GM21447 (cell line): ENCODE measurements at regions not wholly inside any gene's neighbourhood (a gene's known extent, or its start where the extent isn't known, plus 50 kb on each side); places are given as distances from the start of the nearest gene placed in this dataset.

Experiments used
- ATAC-seq: cut with Tn5 transposase; IDR thresholded peaks from one replicate; pipeline ENCODE4 v1.9.1; 2021; ENCODE audit not compliant: unreplicated experiment

DNA sequence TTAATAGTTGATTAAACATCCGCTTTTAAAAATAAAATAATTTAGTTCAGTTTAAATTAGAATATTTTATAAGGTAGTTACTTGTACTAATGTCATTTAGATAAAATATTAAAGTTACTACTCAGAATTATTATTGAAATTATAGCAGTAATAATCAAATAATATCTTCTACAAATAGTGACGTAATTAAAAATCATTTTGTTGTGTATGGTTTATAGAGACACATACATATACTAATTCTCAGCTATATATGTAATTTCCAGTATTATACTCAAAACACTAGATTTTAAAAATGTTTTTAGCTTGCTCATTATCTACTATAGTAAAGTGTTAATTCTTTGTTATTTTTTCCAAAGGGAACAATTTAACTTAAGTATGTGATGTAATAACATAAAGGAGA, 435.2 kb upstream of the MANEA start:
- no peak for ATAC-seq

DNA sequence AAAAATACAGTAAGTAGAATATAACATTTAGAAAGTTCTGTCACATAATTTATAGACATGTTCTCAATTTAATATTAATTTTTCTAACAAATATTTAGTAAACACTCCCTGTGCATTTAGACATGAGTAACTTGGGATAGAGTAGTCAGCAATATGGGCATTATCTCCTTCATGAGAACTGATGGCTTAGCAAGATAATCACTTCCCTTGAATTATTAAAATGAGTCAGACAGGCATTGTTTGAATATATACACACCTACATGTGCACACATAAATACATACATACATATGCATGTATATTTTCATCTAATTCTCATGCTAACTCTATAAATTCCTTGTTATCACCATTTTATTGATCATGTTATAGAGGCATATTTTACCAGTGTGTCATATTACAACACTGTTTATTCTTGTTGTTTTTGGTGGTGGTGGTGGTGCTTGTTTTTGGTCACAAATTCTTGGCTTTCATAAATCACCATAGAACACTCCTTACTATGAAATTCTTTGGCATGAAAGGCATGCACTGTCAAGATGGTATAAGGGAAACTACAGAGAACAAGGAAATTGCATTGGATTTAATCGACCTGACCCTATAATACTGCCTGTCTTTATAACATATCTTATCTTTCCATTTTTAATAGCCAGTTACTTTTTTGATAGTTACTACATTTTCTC, 434.5 kb upstream of the MANEA start:
- ATAC-seq: no peak

DNA sequence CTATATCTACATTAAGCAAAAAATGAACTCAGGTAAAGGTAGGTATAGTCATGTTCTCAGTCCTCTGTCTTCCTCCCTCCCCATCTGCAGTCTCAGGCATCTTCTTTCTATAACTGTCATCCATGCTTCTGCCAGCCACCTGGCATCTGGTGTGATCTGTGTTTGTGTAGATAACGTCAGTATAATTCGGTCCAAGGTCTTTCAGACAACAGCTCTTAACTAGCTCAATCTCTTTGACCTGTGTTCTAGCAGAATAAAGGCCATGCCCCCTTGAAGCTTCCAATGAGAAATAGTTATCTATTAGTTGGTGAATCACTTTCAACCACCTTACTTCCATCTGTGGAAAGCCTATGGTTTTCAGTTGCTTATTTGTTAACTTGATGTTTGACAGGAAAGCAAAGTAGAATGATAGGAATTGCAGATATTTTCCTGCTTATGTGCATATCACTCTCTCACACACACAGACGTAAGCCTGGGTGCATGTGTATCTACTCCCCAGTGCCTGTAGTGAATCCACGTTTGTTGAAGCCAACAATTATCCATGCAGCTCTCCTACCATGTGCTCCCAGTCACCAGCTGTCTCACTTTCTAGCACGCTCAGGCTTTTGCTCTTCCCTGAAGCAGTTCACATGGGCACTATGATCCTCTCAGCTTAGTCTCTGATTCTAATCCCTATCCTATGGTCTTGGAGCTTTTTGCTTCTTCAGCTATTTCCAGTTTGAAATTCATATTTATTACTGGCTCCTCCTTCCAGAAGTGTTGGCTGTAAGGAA, 433.7 kb upstream of the MANEA start:
- no peak for ATAC-seq

DNA sequence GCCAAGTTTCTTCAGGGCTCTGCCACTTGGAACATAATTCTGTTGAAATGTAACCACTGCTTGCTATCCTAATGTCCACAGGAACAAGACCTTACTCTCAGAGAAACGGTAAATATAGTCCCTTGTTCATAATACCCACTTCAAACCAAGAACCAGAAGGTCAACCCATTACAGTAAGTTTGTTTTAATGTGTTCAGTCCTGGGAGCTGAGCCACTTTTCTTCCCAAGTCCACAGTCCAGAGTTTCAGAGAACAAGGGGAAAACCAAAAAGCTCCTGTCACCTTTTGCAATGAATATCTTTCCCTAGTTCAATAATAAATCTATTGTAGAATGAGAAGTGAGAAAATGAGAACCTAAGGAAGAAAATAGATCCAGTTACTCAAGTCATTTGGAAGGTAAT, 431.9 kb upstream of the MANEA start:
- no peak for ATAC-seq

DNA sequence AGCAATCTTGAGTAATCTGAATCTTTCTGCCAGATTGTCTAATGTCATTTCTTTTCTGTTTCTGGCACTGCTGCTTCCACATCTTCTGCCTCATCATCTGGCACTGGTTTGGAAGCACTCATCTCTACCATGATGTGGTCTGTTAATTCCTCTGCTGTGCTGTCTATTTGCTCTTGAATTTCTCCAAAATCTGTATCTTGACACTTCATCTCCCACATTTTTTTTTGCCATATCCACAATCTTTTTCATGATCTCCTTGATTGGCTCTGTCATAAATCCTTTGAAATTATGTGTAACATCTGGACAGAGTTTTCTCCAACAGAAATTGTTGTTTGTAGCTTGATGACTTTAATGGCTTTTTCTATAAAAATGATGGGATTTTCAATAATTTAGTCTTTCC, 417.8 kb upstream of the MANEA start:
- no peak for ATAC-seq

DNA sequence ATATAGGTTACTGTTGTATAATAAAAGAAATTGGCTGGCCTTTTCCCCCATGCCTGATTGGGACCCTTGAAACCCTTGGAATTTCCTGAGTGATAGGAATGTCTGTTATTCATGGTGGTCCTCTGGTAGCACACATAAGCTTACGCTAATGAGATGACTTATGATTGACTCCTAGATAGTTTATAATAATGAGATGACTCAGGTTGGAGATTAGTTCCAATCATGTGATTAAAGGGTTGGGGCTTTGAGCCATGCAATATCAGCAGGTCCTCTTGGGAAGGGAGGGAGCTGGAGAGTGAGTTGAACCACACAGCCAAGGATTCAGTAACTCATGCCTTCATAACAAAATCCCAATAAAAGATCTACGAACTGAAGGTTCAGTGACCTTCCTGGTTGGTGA, 407.6 kb upstream of the MANEA start:
- no peak for ATAC-seq

DNA sequence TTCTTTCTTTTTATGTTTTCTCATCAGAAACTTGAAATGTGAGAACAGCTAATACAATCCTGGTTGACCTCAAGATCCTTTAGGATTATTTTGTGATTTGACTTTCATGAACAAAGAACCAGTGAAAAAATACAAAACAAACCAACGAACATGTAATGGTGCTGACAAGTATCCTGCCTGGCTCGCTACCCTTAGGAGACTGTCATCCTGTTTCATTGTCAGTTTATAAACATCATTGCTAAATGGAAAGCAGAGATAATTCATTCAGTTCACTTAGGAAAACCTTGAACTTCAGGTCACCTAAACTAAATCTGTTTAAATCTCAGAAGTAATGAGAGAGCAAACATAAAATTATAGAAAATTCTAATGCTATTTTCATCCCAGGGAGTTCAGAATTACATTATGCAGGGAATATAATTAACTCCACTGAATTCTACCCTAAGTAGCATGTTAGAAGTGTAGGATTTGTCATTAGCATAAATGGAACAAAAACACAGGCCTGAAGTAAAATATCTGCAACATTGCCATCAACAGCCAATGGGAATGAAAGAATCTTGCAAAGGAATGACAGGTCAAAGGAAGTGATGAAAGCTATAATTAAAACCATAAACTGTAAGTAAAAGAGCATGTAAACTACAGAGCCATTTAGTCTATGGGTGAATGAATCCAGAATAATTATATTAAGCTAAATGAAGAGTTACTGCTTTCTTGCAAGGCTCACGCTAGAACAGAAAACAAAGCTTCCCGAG, 401.2 kb upstream of the MANEA start:
- no peak for ATAC-seq

DNA sequence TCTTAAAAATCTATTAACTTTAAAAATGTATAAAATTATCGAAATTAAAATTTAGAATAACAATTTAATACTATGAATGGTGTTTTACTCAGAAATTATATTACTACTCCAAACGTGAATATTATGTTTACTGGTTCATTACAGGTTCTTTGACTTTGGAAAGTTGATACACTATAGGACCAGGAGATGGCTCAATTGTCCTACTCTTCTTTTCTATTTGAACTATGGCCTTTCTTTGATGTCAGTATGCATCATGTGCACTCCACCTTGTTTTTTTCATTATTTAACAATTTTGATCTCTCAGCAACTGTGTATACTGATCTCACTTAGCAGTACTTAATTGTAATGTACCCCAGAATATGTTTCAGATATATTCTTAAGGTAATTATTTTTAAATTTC, 391.5 kb upstream of the MANEA start:
- no peak for ATAC-seq

DNA sequence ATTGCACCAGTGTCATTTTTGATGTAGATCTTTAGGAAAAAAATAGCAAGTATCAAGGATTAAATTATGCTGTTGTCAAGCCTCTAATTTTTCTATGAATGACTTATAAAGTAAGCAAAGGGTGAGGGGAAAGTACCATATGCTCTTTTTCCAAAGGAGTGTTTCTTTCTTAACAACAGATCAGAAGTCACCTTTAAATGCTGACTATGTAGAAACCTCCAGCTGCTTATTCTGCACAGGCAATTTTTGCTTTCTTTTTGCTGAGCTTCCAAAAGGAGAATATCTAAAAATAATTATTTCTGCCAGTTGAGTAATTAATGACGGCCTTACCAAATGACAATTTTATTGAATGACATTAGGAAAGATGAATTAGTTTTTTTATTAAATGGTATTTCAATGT, 390.6 kb upstream of the MANEA start:
- no peak for ATAC-seq

DNA sequence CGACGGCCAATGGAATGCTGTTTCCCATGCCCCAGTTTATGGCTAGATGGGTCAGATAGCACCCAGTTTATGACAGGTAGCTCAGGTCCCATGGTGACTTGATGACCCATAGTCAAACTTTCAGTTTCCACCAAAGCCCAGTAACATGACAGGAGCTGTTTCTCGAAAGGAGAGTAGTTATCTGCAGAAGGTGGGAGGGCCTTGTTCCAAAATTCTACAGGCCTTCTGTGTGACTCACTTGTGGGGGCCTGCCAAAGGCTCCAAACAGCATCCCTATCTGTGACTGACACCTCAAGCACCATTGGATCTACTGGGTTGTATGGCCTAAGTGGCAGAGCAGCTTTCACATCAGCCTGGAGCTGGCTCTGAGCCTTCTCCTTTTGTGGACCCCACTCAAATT, 379.7 kb upstream of the MANEA start:
- no peak for ATAC-seq

DNA sequence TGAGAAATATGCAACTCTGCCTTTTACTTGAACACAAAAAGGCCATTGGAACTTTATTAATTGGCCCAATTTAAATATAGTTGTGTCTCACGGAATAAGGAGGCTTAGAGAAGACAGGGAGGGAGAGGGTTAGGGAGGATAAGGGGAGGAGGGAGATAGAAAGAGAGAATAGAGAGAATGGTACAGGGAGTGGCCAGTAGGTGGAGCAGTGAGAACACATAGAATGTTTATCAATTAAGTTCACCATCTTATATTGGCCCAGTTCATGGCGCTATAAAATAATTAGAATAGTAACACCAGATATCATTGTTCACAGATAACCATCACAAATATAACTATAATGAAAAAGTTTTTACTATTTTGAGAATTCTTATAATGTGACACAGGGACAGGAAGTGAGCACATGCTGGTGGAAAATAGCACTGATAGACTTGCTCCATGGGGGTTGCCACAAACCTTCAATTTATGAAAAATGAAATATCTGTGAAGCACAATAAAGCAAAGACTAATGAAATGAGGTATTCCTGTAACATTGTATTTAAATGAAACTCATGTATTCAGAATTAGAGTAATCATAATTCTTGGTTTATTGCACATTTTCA, 374.1 kb upstream of the MANEA start:
- peak; percentile 92 for ATAC-seq

DNA sequence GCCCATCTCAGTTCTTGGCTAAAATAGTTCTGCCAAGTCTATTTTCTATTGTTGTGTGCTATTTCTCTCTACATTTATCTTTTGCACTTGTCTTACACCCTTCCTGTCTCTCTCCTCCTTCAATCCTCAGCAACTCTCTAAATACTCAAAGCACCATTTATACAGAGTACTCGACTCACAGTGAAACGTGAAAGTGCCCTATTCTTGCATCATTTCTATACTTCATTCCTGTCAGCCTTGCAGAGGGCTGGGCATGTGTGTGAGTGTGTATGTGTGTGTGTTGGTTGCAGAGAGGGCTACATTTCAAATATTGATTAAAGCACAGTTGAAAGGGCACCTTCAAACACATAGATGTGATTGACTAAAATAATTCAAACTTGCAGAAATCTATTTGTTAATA, 373.2 kb upstream of the MANEA start:
- no peak for ATAC-seq

DNA sequence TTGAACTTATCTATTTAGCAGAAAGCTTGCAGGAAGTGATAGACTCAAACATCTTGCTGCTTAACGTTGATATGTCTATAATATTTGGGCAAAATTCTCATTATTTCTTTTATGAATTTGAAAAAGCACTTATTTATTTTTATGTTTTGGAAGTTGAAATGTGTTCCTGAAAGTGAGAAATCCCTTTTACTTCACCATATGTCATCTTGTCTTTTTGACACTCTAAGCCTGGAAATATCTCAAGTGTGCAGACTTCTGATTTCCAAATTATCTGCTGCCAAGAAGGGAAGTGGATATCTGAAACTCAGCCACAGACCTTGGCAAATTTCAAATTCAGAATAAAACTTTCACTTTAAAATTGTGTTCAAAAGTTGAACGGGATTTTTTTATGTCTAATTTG, 368.7 kb upstream of the MANEA start:
- ATAC-seq: no peak

DNA sequence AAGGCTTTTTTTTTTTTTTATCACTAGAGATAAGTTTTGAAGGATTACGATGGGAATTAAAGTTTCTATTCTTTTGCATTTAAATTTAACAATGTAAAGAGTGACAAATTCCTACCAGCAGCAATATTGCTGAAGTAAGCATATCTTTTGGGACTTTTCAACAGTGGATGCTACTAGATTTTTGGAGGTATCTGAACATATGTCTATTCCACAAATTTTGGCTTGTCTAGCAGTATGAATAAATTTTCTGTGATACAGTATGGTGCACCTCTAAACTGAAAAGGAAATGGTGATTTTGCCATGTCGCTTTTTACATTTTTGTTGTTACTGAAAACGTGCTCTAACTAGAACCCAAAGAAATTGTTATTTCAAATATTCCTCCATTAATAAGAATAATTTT, 368.3 kb upstream of the MANEA start:
- ATAC-seq: no peak

DNA sequence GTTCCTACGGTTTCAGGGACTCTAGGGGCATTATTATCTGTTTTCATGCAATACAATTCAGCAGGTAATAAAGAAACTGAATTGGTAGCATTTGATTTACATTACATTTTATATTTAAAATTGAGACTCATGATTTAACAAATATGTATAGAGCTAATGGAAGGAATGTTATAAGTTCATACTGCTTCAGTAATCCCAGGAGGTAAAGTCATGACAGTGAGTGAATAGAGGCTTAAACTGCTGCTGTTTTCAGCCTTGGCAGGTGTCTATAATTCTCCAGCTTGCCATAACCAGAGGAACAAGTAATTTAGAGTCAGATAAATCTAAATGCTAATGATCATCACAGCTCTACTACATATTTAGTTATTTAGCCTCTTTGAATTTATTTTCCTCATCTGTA, 360.8 kb upstream of the MANEA start:
- no peak for ATAC-seq

DNA sequence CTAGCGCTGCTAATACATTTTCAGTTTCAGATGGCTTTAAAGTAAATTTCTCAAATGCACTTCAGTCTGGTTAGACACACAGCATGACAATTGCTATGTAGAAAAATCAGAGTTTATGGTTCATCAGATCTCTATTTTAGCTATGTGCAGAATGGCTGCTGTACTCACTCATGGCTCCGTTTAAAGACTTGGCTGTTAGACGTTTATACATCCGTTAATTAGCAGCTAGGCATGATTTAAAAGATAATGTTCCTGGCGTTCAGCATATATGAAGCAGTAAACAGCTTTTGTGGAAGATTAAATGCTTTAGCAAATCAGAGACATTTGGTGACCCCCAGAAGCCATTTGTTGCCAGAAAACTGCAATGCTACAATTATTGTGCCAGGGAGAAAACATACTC, 350.0 kb upstream of the MANEA start:
- no peak for ATAC-seq

DNA sequence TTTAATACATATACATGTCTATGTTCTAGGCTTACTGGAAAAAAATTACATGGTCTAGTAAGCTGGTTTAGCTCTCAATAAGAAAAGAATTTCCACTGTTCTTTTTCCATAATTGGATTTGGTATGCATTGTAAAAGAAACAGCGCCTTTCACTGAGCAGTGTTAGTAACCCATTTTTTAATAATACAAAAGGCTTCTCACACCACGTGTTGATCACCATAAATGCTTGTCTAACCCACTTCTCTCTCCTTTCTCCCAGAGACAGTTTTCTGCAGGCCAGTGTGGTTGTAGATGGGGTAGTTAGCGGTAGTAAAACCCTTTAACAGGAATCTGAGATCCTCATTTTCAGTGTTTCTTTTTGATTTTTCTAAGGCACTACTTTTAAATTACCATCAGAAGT, 348.7 kb upstream of the MANEA start:
- ATAC-seq: no peak

DNA sequence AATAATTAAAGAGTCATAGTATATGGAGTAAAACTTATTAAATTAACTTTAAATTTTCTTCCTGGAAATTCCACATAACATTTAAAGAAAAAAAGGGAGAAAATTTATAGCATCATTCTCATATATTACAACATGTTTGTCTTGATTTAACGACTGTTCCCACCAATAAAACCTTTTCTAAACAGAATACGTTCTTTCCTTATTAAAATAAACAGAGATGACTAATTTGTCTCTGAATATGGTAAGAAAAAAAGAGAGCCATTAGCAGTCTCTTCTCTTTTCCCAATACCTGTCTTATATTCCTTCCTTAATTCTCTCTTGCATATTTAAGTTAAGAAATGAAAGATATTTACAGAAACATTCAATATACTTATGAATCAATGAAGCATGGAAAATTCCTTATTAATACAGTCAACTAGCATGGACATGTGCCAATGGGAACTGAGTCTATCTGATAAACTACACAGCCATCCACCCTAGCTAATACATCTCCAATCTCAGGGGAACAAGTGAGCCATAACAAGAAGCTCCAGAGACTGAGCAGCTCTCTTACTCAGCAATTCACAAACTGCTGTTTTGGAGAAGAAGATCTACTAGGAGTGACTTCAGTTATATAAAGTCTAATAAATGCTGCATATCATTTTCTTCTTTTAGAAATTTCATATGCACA, 347.1 kb upstream of the MANEA start:
- ATAC-seq: no peak

DNA sequence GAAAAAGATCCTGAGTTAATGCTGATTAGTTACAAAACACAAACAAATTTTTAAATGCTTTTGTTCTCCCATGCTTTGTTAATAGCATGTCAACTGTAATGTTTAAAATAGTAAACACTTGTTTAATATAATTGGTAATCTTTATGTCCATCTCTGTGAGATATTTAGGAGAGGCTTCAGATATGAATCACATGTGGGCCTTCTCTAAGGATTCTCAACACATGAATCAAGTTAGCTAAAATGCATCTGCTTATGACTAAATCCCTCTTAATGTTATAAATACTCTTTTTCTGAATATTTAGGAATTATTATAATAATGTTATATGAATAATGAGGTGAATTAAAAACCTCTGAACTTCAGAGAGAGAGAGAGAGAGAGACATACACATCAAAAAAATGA, 345.9 kb upstream of the MANEA start:
- ATAC-seq: no peak

DNA sequence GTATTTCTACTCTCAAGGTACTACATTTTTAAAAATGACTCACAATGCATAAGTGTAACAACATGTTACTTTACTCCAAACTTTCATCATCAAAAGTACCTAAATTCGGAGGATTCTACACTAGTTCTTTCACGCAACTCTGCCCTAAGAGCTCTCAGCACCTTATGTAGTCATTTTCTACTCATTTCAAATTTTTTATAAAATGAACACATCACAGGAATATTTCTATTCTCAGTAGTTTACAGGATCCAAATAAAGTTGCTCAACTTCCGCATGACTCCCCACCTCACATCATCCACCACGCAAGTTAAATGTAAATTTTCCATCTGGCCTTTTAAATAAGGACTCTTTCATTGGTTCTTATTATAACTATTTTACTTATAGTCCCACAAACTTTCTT, 344.9 kb upstream of the MANEA start:
- ATAC-seq: no peak

DNA sequence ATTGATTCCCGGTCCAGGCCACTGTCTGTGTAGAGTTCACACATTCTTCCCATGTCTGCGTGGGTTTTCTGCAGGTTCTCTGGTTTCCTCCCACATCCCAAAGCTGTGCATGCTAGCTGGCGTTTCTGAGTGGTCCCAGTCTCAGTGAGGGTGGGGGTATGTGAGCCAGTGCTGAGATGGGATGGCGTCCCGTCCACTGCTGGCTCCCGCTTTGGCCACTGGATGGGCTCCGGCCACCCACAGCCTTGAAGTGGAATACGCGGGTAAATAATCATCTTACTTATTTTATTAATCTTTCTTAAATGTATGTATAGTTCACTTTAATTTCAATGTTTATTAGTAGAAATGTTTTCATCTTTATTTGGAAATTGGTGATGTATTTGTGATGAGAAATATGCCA, 343.5 kb upstream of the MANEA start:
- ATAC-seq: no peak
